GM18907 (cell line): ENCODE measurements at regions not wholly inside any gene's neighbourhood (a gene's known extent, or its start where the extent isn't known, plus 50 kb on each side); places are given as distances from the start of the nearest gene placed in this dataset.

ENCODE experiments used
- ATAC-seq: cut with Tn5 transposase; IDR thresholded peaks from one replicate; pipeline ENCODE4 v1.9.1; 2021; ENCODE audit warnings: mild to moderate bottlenecking, moderate library complexity; ENCODE audit not compliant: unreplicated experiment

DNA sequence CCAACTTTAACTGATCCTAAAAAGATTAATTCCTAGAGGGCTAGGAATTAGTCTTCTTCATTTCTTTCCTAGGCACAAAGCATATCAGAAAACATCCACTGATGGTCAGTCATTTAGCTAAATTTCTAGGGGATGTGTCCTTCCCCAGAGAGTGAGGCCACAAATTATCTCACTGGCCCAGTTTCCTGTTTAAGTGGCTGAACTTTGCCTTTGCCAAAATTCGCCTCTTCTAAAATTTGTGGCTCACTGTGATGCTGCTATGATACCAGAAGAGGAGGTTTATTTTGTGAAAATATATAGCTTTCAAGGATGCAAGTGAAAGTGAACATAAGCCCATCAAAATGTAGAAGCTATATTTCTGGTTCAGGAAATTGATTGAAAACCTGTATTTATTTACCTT is 98.1 kb upstream of the FER start:
- no peak for ATAC-seq

DNA sequence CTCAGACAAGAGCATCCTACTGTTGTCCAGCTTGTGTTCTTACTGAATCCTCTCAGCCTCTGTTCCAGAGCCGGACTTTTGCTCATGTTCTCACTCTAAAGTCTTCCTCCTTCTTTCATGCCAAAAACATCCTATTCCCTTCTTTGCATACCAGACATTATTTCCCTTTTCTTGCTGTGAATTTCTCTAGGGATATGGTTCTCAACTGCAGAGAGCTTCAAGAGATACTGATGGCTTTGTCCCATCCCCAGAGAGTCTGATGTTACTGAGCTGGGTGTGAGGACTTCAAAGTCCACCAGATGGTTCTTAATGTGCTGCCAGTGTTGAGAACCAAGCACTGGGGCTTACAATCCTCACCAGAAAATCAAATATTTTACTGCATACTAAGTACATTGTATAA is 98.6 kb upstream of the FER start:
- ATAC-seq: no peak

DNA sequence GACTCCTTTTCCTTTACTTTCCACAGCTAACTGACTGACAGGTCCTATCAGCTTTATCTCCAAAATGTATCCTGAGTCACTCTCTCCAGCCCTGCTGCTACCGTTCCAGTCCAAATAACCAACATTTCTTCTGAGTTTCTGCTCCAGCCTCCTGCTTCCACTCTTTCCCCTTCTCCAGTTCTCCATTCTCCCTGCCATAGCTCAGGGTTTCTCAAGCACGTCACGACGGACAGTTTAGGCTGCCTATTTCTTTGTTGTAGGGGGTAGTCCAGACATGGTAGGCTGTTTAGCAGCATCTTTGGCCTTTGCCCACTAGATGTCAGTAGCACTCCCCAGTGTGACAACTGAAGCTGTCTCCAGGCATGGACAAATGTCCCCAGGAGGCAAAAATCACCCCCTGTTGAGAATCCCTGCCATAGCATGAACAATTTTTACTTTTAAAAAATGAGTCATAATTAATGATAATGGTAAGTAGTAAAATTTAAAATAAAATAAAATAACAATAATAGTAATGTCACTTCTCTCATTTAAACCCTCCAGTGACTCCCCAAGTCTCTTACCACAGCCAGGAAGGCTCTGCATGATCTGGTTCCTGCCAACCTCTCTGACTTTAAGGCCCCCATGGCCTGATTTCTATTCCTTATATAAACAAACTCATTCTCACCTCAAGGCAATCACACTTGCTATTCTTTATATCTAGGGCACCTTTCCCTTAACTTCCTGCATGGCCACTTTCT is 105.4 kb upstream of the FER start:
- peak; percentile 98 for ATAC-seq

DNA sequence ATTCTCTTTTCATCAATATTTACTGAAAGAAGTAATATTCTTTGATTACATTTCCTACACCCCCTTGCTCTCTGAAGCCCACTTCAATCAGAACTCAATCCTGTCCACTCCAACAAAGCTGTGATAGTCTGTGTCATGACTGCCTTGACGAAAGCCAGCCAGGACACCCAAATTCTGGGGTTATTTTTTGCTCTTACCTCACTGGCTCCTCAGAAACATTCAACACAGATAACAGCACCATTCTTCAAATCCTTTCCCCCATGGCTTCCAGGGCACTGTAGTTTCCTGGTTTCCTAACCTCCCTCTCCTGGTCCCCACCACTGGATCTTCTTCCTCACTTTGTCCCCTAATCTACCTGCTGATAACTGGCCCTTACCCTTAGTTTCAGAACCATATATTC is 106.1 kb upstream of the FER start:
- no peak for ATAC-seq

DNA sequence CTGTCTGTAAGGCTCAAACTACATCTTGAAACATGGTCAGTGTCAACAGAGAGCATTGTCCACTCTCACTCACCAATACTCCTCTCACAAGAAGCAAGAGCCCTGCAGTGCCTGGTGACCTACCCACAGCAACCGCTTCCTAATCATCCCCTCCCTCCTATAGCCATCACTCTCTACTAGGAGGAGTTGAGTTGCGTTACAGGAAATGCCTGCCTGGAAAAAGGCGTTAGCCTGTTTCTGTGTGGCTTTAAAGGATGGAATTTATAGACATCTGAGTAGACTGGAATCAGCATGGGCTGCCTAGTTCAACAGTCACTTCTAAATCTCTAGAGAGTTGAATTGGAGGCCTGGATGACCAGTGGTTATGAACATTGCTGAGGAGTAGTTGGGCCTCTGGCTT is 108.3 kb upstream of the FER start:
- ATAC-seq: no peak

DNA sequence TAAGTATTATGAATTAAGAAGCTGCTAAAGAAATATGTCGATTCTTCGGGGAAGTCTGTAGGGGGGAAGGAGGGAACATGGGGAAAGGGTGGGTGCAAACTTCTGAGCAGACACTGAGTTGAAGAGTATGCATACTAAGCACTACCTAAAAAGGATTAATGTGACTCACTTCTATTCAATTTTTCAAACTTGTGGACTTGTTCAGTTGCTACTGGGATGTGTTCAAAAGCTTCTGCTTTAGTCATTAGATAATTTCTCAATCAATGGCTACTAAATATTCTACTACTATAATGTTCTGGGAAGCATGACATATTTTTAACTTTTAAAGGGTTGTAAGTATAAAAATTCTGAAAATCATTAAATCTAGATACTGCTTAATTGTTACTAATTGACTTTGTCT is 109.7 kb upstream of the FER start:
- ATAC-seq: no peak

DNA sequence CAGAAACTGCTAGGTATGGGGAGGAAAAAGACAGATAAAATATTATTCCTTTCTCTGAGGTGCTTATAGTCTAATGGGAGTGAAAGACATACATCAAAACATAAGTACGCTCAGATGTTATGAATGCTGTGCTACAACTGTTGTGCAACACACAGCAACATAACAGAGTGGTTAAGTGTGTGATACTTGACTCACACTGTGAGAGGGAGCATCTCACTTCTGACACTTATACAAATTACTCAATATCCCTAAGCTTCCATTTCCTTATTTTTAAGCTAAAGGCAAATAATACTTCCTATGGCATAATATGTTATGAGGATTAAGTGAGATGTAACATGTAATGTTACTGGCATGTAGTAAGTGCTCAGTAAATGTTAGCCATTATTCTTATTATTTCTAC is 110.6 kb upstream of the FER start:
- no peak for ATAC-seq

DNA sequence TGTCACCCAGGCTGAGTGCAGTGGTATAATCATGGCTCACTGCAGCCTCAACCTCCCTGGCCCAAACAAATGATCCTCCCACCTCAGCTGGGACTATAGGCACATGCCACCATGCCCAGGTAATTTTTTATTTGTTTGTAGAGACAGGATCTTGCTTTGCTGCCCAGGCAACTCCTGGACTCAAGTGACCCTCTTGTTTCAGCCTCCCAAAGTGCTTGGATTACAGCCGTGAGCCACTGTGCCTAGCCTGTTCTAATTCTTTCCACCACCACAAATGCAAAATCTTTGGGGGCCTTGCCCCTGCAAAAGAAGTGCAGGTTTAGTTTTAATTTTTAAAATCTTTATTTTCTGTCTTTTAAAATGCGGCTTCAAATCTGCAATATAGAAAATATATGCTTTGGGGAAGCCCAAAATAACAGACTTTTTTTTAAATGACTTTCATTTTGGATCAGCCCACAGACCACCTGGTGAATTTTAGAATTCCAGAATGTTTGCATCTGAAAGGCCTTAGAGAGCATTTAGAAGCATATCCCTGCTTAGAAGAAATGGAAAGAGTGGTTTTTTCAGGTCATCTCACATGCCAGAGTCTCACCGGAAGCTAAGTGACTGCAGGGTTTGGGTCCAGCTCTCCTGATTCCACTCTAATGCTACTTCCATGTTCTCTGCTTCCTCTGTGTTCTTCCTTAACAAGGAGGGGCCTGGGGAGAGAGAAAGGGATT is 111.4 kb upstream of the FER start:
- ATAC-seq: no peak

DNA sequence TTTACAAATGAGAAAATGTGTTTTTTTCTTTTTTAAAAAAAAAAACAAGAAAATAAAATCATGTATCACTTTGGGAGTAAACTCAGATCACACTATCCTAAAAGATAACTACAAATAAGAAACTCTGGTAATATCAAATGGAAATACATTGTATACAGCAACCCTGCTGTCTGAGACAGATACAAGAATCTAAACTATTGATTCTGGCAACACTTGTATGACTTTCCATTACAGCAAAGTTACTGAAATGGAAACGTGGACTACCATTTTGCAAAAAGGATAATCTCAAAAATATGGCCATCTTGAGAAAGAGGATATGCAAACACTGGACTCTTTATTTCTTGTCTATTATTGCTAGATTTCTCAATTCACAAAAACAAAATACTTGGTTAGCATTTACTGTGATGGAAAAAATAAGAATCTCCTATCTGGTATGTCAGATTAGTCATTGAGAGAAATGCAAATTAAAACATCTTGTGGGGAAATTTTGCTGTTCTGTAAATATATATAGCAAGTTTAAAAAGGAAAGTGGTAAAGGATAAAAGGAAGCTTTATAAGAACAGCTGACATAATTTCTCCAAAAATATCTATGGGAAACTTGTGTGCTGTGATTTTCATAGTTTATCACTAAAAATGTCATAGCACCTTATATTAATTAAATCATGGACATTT is 112.9 kb upstream of the FER start:
- ATAC-seq: peak; percentile 76

DNA sequence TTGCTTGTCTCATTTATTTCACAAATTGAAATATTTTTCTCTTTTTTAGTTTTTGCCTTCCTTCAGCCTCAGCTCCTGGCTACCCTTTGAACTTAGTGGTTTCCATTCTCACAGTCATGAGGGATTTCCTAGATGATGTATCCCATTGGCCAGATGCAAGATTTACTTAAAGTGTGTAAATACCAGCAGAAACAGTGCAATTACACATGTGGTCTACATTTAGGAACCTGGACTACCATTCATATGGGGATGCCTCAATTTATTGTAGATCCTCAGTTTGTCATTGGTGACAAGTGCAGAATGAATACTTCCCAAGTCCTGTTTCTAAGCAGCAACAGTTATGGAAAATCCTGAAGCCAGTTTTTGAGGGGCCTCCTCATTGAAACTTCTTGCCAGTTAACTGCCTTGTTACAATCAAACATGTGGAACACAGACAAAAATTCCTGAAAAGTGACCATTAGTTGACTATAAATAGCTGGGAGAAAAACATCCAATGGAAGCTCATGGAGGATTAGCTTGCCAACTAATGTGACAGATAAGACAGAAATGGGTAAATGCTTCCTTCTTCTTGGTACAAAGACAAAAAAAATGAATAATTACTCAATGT is 113.6 kb upstream of the FER start:
- no peak for ATAC-seq

DNA sequence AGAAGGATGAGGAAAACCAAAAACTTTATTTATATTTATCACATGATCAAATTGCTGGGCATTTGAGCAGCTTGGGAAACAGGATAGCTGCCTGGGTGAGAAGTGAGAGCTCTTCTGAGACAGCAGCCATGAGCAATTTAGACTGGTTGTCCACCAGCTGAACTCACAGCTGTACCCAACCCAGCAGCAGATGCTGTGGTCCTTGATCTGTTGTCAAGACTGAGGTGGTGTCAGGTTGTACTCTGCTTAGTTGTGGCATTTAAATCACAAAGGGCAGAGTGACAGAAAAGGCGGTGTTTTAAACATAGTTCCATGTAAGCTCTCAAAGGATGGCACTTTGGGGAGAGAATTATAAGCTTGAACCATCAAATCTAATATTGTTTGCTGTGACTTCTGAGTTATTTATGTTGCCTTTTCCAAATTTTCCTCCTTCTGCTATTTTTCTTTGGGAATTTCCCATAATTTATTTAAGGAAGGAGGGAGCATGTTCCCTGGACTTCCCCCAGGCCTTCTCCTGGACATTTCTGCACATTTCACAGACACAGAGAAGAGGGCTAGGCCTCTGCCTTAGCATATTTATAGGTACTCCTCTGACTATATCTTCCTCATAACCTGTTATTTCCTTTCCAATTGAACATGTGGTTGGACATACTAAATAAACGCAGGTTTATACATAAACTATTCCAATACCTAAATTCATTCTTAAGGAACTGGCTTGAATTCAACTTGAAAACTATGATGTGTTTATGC is 117.7 kb upstream of the FER start:
- no peak for ATAC-seq

DNA sequence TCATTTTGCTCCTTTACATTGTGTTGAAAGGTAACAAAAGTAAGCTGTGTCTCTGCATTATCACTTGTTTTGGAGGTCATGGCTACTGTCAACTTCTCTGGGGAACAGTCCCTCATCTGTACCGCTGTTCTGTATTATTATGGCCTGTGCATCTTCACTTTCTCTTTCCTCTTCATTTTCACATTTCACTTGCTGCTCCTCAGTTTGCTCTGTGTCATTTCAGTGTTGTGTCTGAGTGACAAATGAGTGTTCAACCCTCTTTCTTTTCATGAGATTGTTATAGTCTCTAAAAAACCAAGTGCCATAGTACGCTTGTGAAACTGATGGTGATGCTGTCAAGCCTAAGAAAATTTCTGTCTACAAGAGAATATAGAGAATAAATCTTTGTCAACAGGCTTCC is 122.0 kb upstream of the FER start:
- no peak for ATAC-seq

DNA sequence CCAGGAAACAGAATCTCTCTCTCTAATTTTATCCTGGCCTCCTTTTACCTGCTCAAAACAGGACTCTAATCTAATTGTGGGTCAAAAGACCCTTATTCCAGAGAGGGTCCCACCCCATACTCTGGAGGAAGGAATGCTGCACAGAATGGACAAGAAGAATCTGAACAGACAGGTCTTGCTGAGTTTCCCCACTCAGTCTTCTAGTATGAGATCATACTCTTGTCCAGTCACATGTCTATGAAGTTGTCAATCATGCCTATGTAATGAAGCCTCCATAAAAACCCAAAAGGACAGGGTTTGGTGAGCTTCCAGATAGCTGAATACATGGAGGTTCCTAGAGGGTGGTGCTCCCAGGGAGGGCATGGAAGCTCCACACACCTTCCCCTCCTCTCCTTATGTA is 123.9 kb upstream of the FER start:
- no peak for ATAC-seq

DNA sequence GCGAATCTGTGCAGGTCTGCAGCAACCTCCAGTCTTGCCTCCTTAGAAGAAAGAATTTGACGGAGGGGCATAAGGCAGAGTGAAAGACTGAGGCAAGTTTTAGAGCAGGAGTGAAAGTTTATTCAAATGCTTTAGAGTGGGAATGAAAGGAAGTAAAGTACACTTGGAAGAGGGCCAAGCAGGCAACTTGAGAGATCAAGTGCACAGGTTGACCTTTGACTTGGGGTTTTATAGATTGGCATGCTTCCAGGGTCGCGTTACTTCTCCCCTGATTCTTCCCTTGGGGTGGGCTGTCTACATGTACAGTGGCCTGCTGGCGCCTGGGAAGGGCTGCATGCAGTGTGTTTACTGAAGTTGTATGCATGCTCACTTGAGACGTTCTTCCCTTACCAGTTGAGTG is 127.2 kb upstream of the FER start:
- no peak for ATAC-seq

DNA sequence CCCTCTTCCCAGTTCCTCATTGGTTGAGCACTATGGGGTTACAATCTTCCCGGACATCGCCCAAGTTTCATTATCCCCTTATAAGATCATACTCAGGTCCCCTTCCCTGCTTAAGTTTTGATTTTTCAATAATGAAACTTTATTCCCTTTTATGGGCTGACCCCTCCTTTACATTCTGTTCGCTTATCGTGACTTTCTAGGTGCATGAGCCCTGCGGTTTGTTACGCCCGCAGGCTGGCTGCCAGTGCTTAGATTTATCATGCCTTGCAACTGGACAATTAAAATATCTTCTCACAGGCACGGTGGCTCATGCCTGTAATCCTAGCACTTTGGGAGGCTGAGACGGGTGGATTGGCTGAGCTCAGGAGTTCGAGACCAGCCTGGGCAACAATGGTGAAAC is 127.9 kb upstream of the FER start:
- ATAC-seq: no peak

DNA sequence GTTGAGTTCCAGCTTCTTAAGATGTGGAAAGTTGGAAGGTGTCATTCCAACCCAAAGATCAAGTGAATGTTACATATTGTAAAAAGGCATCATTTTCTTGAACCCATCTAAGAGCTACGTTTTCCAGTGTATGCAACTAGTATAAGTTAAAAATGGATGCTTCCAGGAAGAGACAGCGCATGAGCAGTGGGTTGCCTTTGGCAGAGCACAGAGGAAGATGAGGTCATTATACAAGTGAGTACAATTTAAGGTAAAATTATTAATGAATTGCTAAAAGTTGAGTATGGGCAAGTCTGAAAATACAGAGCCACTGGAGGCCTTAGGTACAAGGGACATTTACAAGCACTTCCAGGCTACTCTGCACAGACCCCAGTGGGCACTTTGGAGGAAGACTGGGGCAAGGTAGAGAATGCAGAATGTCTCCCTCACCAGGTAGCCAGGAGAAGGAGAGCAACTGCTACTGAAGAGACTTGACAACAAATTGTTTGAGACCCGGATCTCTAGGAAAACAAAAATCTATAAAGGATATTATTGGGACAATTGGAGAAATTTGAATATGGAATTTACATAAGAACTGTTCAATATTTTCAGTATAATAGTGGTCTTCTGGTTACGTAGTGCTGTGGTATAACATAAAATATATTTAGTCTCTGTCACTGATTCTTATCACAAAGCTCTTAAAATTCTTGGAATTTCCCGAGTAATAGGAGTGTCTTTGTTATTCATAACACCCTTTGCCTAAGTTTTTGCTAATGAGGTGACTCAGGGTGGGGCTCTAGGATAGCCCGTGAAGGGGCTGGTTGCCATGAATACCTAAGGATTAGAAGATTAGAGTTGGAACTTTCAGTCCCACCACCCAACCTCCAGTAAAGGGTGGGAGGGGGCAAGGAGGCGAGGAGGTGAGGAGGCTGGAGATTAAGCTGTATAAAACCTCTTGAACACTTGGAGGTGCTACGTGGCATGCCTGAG is 129.9 kb upstream of the FER start:
- no peak for ATAC-seq

DNA sequence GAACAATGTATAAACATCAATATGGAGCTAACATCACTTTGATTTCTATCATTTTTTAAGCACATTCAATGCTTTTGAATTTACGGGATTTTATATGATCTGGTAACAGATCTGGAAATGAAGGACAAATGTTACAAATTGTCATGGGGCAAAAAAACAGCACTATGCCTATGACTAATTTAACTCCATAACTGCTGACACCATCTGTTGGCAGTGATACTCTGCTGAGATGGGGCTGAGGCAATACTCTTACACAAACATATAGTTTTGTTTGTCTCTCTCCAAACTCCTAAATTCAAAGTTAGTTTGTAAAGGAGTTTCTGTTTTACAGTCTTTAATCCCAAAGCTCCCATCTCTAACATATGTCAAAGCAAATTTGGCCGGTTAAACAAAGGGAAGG is 132.5 kb upstream of the FER start:
- ATAC-seq: no peak

DNA sequence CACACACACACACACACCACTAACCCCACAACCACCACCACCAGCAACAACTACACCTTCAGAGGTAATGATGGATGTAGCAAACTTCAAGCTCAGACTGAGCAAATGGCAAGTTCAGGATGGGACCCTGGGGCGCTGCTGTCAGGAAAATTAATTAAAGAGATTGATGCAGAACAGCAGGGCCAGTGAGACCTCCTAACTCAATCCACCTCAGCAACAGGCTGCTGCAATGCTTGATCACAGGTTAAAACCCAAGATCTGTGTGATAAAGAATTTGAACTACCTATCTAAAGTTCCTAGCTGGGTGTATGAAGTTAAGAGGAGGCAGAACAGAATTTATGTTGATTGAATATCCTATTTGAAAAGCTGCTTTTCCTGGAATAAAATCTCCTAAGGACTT is 140.3 kb upstream of the FER start:
- no peak for ATAC-seq

DNA sequence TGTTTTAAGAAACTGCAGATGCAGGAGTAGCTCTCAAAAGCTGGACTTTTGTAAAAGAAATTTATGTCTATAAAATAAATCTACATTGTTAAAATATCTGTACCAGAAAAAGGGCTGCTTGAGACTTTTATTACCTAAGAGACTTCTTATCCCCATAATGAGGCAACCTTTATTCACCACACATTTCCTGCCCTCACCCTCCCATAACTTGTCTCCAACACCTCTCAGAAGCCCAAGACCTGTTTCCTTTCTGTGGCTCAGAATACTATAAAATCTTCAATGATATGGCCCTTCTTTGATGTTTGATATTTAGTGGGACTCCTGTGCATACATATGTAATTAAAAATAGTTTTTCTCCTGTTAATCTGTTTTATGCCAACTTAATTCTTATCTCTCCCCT is 141.5 kb upstream of the FER start:
- no peak for ATAC-seq

DNA sequence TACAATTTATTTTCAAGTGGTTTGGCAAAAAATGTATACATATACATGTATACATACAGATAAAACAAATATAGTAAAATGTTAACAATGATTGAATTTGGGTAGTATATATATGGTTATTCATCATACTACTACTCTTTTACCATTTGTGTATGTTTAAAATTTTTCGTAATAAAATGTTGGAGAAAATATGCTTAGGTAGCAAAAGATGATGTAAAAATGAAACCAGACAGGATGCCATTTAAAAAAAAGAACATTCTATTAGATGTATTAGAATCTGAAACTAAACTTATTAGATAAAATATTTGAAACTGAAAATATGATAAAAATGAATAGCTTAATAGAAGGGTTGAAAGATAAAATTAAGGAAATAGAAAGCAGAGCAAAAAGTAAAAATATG is 144.9 kb upstream of the FER start:
- no peak for ATAC-seq
